Keratinocyte (primary cell): ENCODE measurements at regions not wholly inside any gene's neighbourhood (a gene's known extent, or its start where the extent isn't known, plus 50 kb on each side); places are given as distances from the start of the nearest gene placed in this dataset.

Experiments
- CTCF ChIP-seq, 3 experiments: IDR thresholded peaks in 1 of 3; conservative IDR thresholded peaks in 1 of 3; optimal IDR thresholded peaks in 1 of 3; 2 replicates in 2 of 3; 3 replicates in 1 of 3; pipeline versions ENCODE3 to v1.5.1; 2011; ENCODE audit warnings: low read length in 3 of 3, mild to moderate bottlenecking in 3 of 3, moderate library complexity in 2 of 3, control low read depth in 1 of 3, inconsistent platforms in 1 of 3; ENCODE audit not compliant: insufficient read depth in 2 of 3; ENCODE audit errors: extremely low read depth in 1 of 3
- EZH2 ChIP-seq: IDR thresholded peaks from one replicate; pipeline ENCODE4 v1.6.1; 2012; ENCODE audit warnings: inconsistent platforms, mild to moderate bottlenecking, low read length, moderate library complexity

GRCh38 chr7:67773081-67773480 lies 776.4 kb downstream of the TYW1 start:
- TF ChIP-seq CTCF (optimal IDR thresholded peaks at IDR 0.05 in 1 of 3, IDR thresholded peaks at IDR 0.05 in 1 of 3, conservative IDR thresholded peaks at IDR 0.05 in 1 of 3; ENCODE audit: extremely low read depth in 1 of 3, insufficient read depth in 2 of 3, low read length in 3 of 3) (no peak), EZH2 (no peak)
